Fibroblast of lung (primary cell): ENCODE measurements at regions not wholly inside any gene's neighbourhood (a gene's known extent, or its start where the extent isn't known, plus 50 kb on each side); places are given as distances from the start of the nearest gene placed in this dataset.

ENCODE experiments used
- DNase-seq, 2 donors: peaks; one replicate each; pipeline versions ENCODE4 v3.0.0 to v3.0.0-alpha.2; 2010; ENCODE audit warnings: low read depth in 2 of 2
- H2AFZ ChIP-seq: 2 replicates; pipeline ENCODE4 v1.5.1; 2012; ENCODE audit warnings: low read length, control low read depth, inconsistent platforms
- H3K27ac ChIP-seq: 2 replicates; pipeline ENCODE4 v1.5.1; 2011; ENCODE audit warnings: low read length, control low read depth; ENCODE audit not compliant: insufficient read depth
- H3K27me3 ChIP-seq: 2 replicates; pipeline ENCODE4 v1.5.1; 2011; ENCODE audit warnings: mild to moderate bottlenecking, low read length; ENCODE audit not compliant: control insufficient read depth, insufficient read depth
- H3K36me3 ChIP-seq: 2 replicates; pipeline ENCODE4 v1.5.1; 2011; ENCODE audit warnings: low read length; ENCODE audit not compliant: control insufficient read depth, insufficient read depth
- H3K4me1 ChIP-seq: 2 replicates; pipeline ENCODE4 v1.5.1; 2011; ENCODE audit warnings: low read length; ENCODE audit not compliant: control insufficient read depth, insufficient read depth; ENCODE audit errors: extremely low read depth
- H3K4me2 ChIP-seq: 2 replicates; pipeline ENCODE4 v1.5.1; 2011; ENCODE audit warnings: low read length, control low read depth; ENCODE audit not compliant: insufficient read depth; ENCODE audit errors: extremely low read depth
- H3K4me3 ChIP-seq, 4 experiments: fragments of 200-600 bp in 1 of 4; sonication (generic) in 1 of 4; replicated peaks in 1 of 4; 2 replicates each; pipeline ENCODE4 v1.5.1; 2011 to 2016; ENCODE audit warnings: low read length in 4 of 4, low read depth in 3 of 4, mild to moderate bottlenecking in 3 of 4, control low read depth in 2 of 4, inconsistent platforms in 1 of 4, mixed read lengths in 1 of 4; ENCODE audit not compliant: insufficient read depth in 1 of 4; ENCODE audit errors: control extremely low read depth in 1 of 4
- H3K79me2 ChIP-seq: 2 replicates; pipeline ENCODE4 v1.5.1; 2012; ENCODE audit warnings: mild to moderate bottlenecking, low read length, inconsistent platforms; ENCODE audit not compliant: control insufficient read depth, insufficient read depth
- H3K9ac ChIP-seq: 2 replicates; pipeline ENCODE4 v1.5.1; 2011; ENCODE audit warnings: mild to moderate bottlenecking, low read length, control low read depth; ENCODE audit not compliant: insufficient read depth
- H3K9me3 ChIP-seq: 2 replicates; pipeline ENCODE4 v1.5.1; 2012; ENCODE audit warnings: low read depth, low read length; ENCODE audit not compliant: control insufficient read depth, insufficient read depth
- H4K20me1 ChIP-seq: 2 replicates; pipeline ENCODE4 v1.5.1; 2011; ENCODE audit warnings: low read length; ENCODE audit not compliant: control insufficient read depth, insufficient read depth; ENCODE audit errors: extremely low read depth
- CTCF ChIP-seq, 2 donors: IDR thresholded peaks in 1 of 2; conservative IDR thresholded peaks in 1 of 2; 1 replicate in 1 of 2; 2 replicates in 1 of 2; pipeline ENCODE4 v1.5.1; 2011 to 2012; ENCODE audit warnings: low read length in 2 of 2, control low read depth in 1 of 2, inconsistent platforms in 1 of 2, low read depth in 1 of 2, mild to moderate bottlenecking in 1 of 2
- EZH2 ChIP-seq: IDR thresholded peaks from 2 replicates; pipeline ENCODE4 v1.5.1; 2012; ENCODE audit warnings: low read length, control low read depth, mild to moderate bottlenecking; ENCODE audit errors: missing control alignments

GRCh38 chr3:105101603-105102002 lies 265.1 kb upstream of the ALCAM start:
- no peak overlapping the region for H3K27ac ChIP-seq
- no peak for DNase-seq
- no peaks in the 10 kb centered on the region for H3K9me3 ChIP-seq
- H4K20me1 ChIP-seq, result no peaks in the 10 kb centered on the region
- no peaks in the 10 kb centered on the region for H3K36me3 ChIP-seq
- H3K4me2 ChIP-seq, result no peak overlapping the region
- H3K4me1 ChIP-seq, result no peaks in the 10 kb centered on the region
- H3K4me3 ChIP-seq, result no peak overlapping the region
- H3K27me3 ChIP-seq, result no peaks in the 10 kb centered on the region
- H2AFZ ChIP-seq, result no peak overlapping the region
- no peak overlapping the region for H3K9ac ChIP-seq
- no peaks in the 10 kb centered on the region for H3K79me2 ChIP-seq
- TF ChIP-seq CTCF (conservative IDR thresholded peaks at IDR 0.05 in 1 of 2, IDR thresholded peaks at IDR 0.05 in 1 of 2; ENCODE audit: low read depth in 1 of 2, low read length in 2 of 2) (no peak), EZH2 (no peak)

- no peak overlapping the region for H3K4me3 ChIP-seq
- no peaks in the 10 kb centered on the region for H3K9me3 ChIP-seq
- no peaks in the 10 kb centered on the region for H4K20me1 ChIP-seq
- DNase-seq, result no peak
- no peak overlapping the region for H3K9ac ChIP-seq
- no peak overlapping the region for H3K27ac ChIP-seq
- no peak overlapping the region for H2AFZ ChIP-seq
- H3K4me2 ChIP-seq, result no peak overlapping the region
- no peak for TF ChIP-seq CTCF (conservative IDR thresholded peaks at IDR 0.05 in 1 of 2, IDR thresholded peaks at IDR 0.05 in 1 of 2; ENCODE audit: low read depth in 1 of 2, low read length in 2 of 2)
- TF ChIP-seq EZH2, result no peak
- no peaks in the 10 kb centered on the region for H3K27me3 ChIP-seq
- no peaks in the 10 kb centered on the region for H3K36me3 ChIP-seq
- H3K4me1 ChIP-seq, result no peaks in the 10 kb centered on the region
- no peaks in the 10 kb centered on the region for H3K79me2 ChIP-seq
Observed at GRCh38 chr3:105103139-105103538, 263.6 kb upstream of the ALCAM start.

- Histone ChIP-seq H2AFZ (no peak overlapping the region), H3K9me3 (no peaks in the 10 kb centered on the region), H3K4me1 (no peaks in the 10 kb centered on the region), H3K4me3 (no peak overlapping the region), H3K4me2 (no peak overlapping the region), H3K36me3 (no peaks in the 10 kb centered on the region), H3K9ac (no peak overlapping the region), H3K27me3 (no peaks in the 10 kb centered on the region), H3K27ac (no peak overlapping the region), H4K20me1 (no peaks in the 10 kb centered on the region), H3K79me2 (no peaks in the 10 kb centered on the region)
- TF ChIP-seq CTCF (conservative IDR thresholded peaks at IDR 0.05 in 1 of 2, IDR thresholded peaks at IDR 0.05 in 1 of 2; ENCODE audit: low read depth in 1 of 2, low read length in 2 of 2), result no peak
- TF ChIP-seq EZH2, result no peak
- peak in 1 of 2 donors; percentile 4 for DNase-seq
Observed at GRCh38 chr3:105108823-105109222, 257.9 kb upstream of the ALCAM start.
